Psoas muscle (tissue), 7 donors: ENCODE measurements at regions not wholly inside any gene's neighbourhood (a gene's known extent, or its start where the extent isn't known, plus 50 kb on each side); places are given as distances from the start of the nearest gene placed in this dataset.
A peak's percentile ranks its signal among the peaks of the same experiment; 100 is the strongest.

ENCODE experiments used
- ATAC-seq, 4 donors: fragments of 200-7000 bp; cut with Tn5 transposase; one replicate each; pipeline ENCODE4 v1.9.1; 2020; ENCODE audit warnings: moderate library complexity in 3 of 4, mild to moderate bottlenecking in 2 of 4
- DNase-seq, 2 donors: peaks; one replicate each; pipeline ENCODE4 v3.0.0-alpha.2; 2020
- H3K27ac ChIP-seq: fragments of 200-600 bp; one replicate; pipeline ENCODE4 v1.8.0; 2022
- H3K27me3 ChIP-seq, 3 donors: fragments of 200-600 bp in 1 of 3; one replicate each; pipeline versions ENCODE4 v1.6.1 to v1.8.0; 2013 to 2022; ENCODE audit warnings: low read length in 2 of 3, mild to moderate bottlenecking in 2 of 3, moderate library complexity in 1 of 3; ENCODE audit not compliant: insufficient read depth in 3 of 3
- H3K36me3 ChIP-seq, 2 donors: fragments of 200-600 bp in 1 of 2; one replicate each; pipeline versions ENCODE4 v1.6.1 to v1.8.0; 2013 to 2022; ENCODE audit warnings: low read depth in 1 of 2, mild to moderate bottlenecking in 1 of 2, moderate library complexity in 1 of 2; ENCODE audit not compliant: insufficient read depth in 1 of 2
- H3K4me1 ChIP-seq: fragments of 200-600 bp; one replicate; pipeline ENCODE4 v1.8.0; 2022
- H3K4me3 ChIP-seq: fragments of 200-600 bp; one replicate; pipeline ENCODE4 v1.8.0; 2022; ENCODE audit warnings: mild to moderate bottlenecking
- H3K9me3 ChIP-seq: fragments of 200-600 bp; one replicate; pipeline ENCODE4 v1.8.0; 2022
- WGBS, 3 donors: extraction: QIAGEN DNeasy Blood & Tissue Kit; methylation state at CpG; one replicate each; pipeline versions ENCODE4 v1.1.6 to v1.1.7; 2013; 5-methylcytosine and 5-hydroxymethylcytosine counted together
- intact Hi-C, 2 donors: fragments of 100-400 bp; cut with DNase I; formaldehyde crosslinking; loops; one replicate each; pipeline versions ENCODE4 v1.11.0 to v1.14.2; 2022
- TF ChIP-seq, protein P1 (sequence below): fragments of 200-600 bp; IDR thresholded peaks from one replicate; pipeline ENCODE4 v1.8.0; 2022; ENCODE audit warnings: antibody characterized with exemption
- donor health status: healthy with polysubstance abuse.
- donor health status: DM: no; HTN: no; CAD: no; lungs with moderate emphysema.
- donor health status: Bipolar disorder and iron deficiency.
- donor health status: healthy.
- donor health status: DM: yes; HTN: yes; CAD: no.
- donor health status: DM: no; HTN: no; CAD: no.
- donor health status: DM: yes; HTN: yes; CAD: no.

DNA sequence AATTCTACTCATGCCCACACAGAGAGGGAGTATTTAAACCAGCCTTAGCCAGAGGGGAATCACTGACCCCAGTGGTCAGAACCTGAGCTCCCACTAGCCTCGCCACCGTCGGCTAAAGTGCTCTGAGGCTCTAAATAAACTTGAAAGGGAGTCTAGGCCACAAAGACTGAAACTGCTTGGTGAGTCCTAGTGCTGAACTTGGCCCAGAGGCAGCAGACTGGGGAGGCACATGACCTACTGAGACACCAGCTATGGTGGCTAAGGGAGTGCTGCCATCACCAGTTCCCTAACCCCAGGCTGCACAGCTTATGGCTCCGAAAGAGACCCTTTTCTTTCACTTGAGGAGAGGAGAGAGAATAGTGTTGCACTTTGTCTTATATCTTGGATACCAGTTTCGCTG, 1542.8 kb downstream of the KCNT2 start:
- H3K36me3 ChIP-seq, result no peaks in the 10 kb centered on the region
- WGBS, 3 donors, result 87 to 90% (median 89%) methylated on average over 5 of the region's 5 CpGs
- no peak for ATAC-seq

DNA sequence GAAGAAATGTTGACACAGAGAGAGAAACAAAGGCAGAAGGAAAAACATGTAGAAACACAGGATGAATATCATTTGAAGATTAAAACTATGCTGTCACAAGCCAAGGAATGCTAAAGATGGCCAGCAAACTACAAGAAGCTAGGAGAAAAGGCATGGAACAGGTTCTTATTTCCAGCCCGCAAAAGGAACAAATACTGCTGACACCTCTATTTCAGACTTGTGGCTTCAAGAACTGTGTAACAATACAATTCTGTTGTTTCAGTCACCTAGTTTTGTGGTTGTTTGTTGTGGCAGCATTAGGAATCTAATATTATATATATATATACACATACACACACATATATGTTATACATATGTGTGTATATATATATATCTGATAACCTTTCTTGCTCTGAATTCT, 1543.9 kb downstream of the KCNT2 start:
- Histone ChIP-seq H3K4me3 (no peak overlapping the region), H3K9me3 (no peaks in the 10 kb centered on the region), H3K36me3 (no peaks in the 10 kb centered on the region), H3K4me1 (no peaks in the 10 kb centered on the region), H3K27me3 (no peaks in the 10 kb centered on the region), H3K27ac (no peak overlapping the region)
- ATAC-seq (no peak), DNase-seq (no peak)
- WGBS, 3 donors, result 93 to 100% (median 95%) methylated on average over 1 of the region's 1 CpG
- intact Hi-C loops, result no loop called here
- TF ChIP-seq, protein P1, sequence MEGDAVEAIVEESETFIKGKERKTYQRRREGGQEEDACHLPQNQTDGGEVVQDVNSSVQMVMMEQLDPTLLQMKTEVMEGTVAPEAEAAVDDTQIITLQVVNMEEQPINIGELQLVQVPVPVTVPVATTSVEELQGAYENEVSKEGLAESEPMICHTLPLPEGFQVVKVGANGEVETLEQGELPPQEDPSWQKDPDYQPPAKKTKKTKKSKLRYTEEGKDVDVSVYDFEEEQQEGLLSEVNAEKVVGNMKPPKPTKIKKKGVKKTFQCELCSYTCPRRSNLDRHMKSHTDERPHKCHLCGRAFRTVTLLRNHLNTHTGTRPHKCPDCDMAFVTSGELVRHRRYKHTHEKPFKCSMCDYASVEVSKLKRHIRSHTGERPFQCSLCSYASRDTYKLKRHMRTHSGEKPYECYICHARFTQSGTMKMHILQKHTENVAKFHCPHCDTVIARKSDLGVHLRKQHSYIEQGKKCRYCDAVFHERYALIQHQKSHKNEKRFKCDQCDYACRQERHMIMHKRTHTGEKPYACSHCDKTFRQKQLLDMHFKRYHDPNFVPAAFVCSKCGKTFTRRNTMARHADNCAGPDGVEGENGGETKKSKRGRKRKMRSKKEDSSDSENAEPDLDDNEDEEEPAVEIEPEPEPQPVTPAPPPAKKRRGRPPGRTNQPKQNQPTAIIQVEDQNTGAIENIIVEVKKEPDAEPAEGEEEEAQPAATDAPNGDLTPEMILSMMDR, result no peak

More for the DNA sequence above, 1542.8 kb downstream of the KCNT2 start:
- intact Hi-C loops, result no loop called here
- DNase-seq, result no peak
- Histone ChIP-seq H3K27ac (no peak overlapping the region), H3K4me3 (no peak overlapping the region), H3K4me1 (no peaks in the 10 kb centered on the region), H3K9me3 (no peaks in the 10 kb centered on the region), H3K27me3 (no peaks in the 10 kb centered on the region)
- TF ChIP-seq, protein P1, result no peak

DNA sequence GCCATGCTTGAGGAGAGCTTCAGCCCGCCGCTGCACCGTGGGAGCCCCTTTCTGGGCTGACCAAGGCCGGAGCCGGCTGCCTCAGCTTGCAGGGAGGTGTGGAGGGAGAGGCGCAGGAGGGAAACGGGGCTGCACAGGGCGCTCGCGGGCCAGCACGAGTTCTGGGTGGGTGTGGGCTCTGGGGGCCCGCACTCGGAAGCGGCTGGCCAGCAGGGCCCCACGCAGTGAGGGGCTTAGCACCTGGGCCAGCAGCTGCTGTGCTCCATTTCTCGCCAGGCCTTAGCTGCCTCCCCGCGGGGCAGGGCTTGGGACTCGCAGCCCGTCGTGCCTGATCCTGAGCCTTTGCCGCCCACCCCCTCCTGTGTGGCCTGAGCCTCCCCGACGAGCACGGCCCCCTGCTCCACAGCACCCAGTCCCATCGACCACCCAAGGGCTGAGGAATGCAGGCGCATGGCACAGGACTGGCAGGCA, 1554.0 kb downstream of the KCNT2 start:
- no peak overlapping the region for H3K27ac ChIP-seq
- intact Hi-C loops, result no loop called here
- no peaks in the 10 kb centered on the region for H3K9me3 ChIP-seq
- TF ChIP-seq, protein P1, result no peak
- WGBS, 3 donors, result 95% methylated on average over 25 to 27 of the region's 27 CpGs
- DNase-seq, result peak in 1 of 2 donors; percentile 50
- H3K36me3 ChIP-seq, result no peaks in the 10 kb centered on the region
- no peak for ATAC-seq
- H3K4me1 ChIP-seq, result no peaks in the 10 kb centered on the region
- no peaks in the 10 kb centered on the region for H3K27me3 ChIP-seq
- H3K4me3 ChIP-seq, result no peak overlapping the region

DNA sequence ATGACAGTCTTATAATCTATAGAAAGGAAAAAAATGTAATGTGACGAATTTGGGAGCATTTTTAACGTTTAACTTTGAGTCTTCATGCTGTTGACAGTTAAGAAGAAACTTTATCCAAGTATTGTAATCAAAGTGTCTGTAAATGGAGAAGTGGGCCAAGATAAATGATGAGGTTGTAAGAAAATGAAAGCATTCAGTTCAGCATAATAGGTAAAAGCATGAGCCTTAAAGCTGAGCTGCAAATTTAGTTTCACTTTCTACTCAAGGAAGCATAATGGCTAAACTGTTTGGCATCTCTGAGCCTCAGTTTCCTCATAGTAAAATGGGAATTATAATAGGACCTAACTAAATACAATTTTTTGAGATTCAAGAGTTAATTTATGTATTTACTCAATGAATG, 1554.8 kb downstream of the KCNT2 start:
- Histone ChIP-seq H3K4me3 (no peak overlapping the region), H3K9me3 (no peaks in the 10 kb centered on the region), H3K27ac (no peak overlapping the region), H3K36me3 (no peaks in the 10 kb centered on the region), H3K27me3 (no peaks in the 10 kb centered on the region), H3K4me1 (no peaks in the 10 kb centered on the region)
- intact Hi-C loops, result no loop called here
- TF ChIP-seq, protein P1, result no peak
- 57 to 67% (median 65%) methylated on average over 2 of the region's 2 CpGs for WGBS, 3 donors
- no peak for DNase-seq
- ATAC-seq, result no peak

DNA sequence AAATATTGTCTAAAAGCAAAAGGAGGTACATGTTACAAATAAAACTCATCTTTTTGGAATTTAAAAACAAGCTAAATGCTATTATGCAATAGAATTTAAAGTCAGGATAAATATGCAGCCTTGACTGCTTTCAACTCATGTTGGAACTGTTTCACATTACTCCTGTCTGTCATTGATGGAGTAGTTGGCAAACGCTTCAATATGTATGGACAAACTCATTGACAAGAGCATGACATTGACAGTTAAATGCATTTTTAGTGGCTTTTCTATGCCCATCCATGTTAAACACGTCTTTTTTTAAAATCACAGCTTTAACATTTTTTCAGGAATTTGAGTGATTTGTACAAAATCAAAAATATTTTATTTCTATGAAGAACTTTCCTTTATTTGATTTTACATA, 1560.5 kb downstream of the KCNT2 start:
- 64 to 67% (median 65%) methylated on average over 2 of the region's 2 CpGs for WGBS, 3 donors
- DNase-seq (no peak), ATAC-seq (no peak)
- Histone ChIP-seq H3K4me1 (no peaks in the 10 kb centered on the region), H3K9me3 (no peaks in the 10 kb centered on the region), H3K36me3 (no peaks in the 10 kb centered on the region), H3K27me3 (no peaks in the 10 kb centered on the region), H3K4me3 (no peak overlapping the region), H3K27ac (no peak overlapping the region)
- intact Hi-C loops, result no loop called here
- TF ChIP-seq, protein P1, result no peak
